IMR-90 (cell line): ENCODE measurements at regions not wholly inside any gene's neighbourhood (a gene's known extent, or its start where the extent isn't known, plus 50 kb on each side); places are given as distances from the start of the nearest gene placed in this dataset.
A peak's percentile ranks its signal among the peaks of the same experiment; 100 is the strongest.

Experiments used
- ATAC-seq: fragments of 200-7000 bp; cut with Tn5 transposase; 2 replicates; pipeline ENCODE4 v1.9.1; 2020; ENCODE audit warnings: low read depth, mild to moderate bottlenecking, moderate library complexity
- BruUV-seq: library from RNA; stranded (reverse); fragments of 400-500 nt; replicated peaks from 2 replicates; lab custom pipeline; 2021; lab: Mats Ljungman, UMichigan
- CTCF ChIA-PET: fragments of 300-600 bp; formaldehyde crosslinking; extraction: SDS; loops from one replicate; lab custom pipeline; 2021; ENCODE audit warnings: antibody characterized with exemption; lab: Yijun Ruan, JAX
- POLR2A ChIA-PET: fragments of 300-600 bp; sonication (Branson Sonifier 250); formaldehyde crosslinking; loops from one replicate; lab custom pipeline; 2022; ENCODE audit warnings: antibody characterized with exemption; ENCODE audit not compliant: unreplicated experiment; lab: Charles Lee
- DNase-seq: peaks from one replicate; pipeline ENCODE4 v3.0.0; 2013
- H2AFZ ChIP-seq: replicated peaks from 2 replicates; pipeline ENCODE3; 2013; ENCODE audit warnings: low read length, mild to moderate bottlenecking; ENCODE audit not compliant: poor library complexity
- H2AK5ac ChIP-seq: 2 replicates; pipeline ENCODE4 v1.6.1; 2013; ENCODE audit warnings: low read depth, low read length, inconsistent platforms
- H2AK9ac ChIP-seq: replicated peaks from 2 replicates; pipeline ENCODE3; 2013; ENCODE audit warnings: mild to moderate bottlenecking, low read depth, low read length, moderate library complexity; ENCODE audit not compliant: poor library complexity
- H2BK120ac ChIP-seq: 2 replicates; pipeline ENCODE4 v1.6.1; 2013; ENCODE audit warnings: low read depth, low read length, inconsistent platforms
- H2BK15ac ChIP-seq: 3 replicates; pipeline ENCODE4 v1.6.1; 2013; ENCODE audit warnings: low read depth, low read length, inconsistent platforms
- H2BK20ac ChIP-seq: 2 replicates; pipeline ENCODE4 v1.6.1; 2013; ENCODE audit warnings: low read depth, mild to moderate bottlenecking, inconsistent platforms, low read length, moderate library complexity
- H2BK5ac ChIP-seq: 2 replicates; pipeline ENCODE4 v1.6.1; 2013; ENCODE audit warnings: mild to moderate bottlenecking, low read depth, low read length, inconsistent platforms; ENCODE audit not compliant: poor library complexity, severe bottlenecking
- H3K14ac ChIP-seq: replicated peaks from 2 replicates; pipeline ENCODE4 v1.6.1; 2013; ENCODE audit warnings: low read depth, low read length, inconsistent platforms
- H3K18ac ChIP-seq: 2 replicates; pipeline ENCODE4 v1.6.1; 2013; ENCODE audit warnings: low read depth, low read length, control low read depth
- H3K23ac ChIP-seq: 2 replicates; pipeline ENCODE4 v1.6.1; 2013; ENCODE audit warnings: low read depth, low read length, inconsistent platforms
- H3K27ac ChIP-seq: 2 replicates; pipeline ENCODE4 v1.5.1; 2013; ENCODE audit warnings: mild to moderate bottlenecking, control low read depth, low read length; ENCODE audit not compliant: insufficient read depth
- H3K27me3 ChIP-seq: 2 replicates; pipeline ENCODE4 v1.6.1; 2013; ENCODE audit warnings: low read length; ENCODE audit not compliant: control insufficient read depth, insufficient read depth
- H3K36me3 ChIP-seq: 2 replicates; pipeline ENCODE4 v1.6.1; 2013; ENCODE audit warnings: low read length, mixed read lengths; ENCODE audit not compliant: control insufficient read depth, insufficient read depth
- H3K4ac ChIP-seq: 2 replicates; pipeline ENCODE4 v1.6.1; 2013; ENCODE audit warnings: low read depth, low read length, inconsistent platforms
- H3K4me1 ChIP-seq: 2 replicates; pipeline ENCODE4 v1.6.1; 2013; ENCODE audit warnings: low read length, mixed read lengths; ENCODE audit not compliant: control insufficient read depth, insufficient read depth
- H3K4me2 ChIP-seq: 2 replicates; pipeline ENCODE4 v1.6.1; 2013; ENCODE audit warnings: low read depth, mild to moderate bottlenecking, control low read depth, low read length, moderate library complexity
- H3K4me3 ChIP-seq: 2 replicates; pipeline ENCODE4 v1.5.1; 2013; ENCODE audit warnings: low read depth, mild to moderate bottlenecking, control low read depth, low read length, moderate library complexity; ENCODE audit not compliant: insufficient read depth
- H3K56ac ChIP-seq: 2 replicates; pipeline ENCODE4 v1.6.1; 2013; ENCODE audit warnings: low read length, inconsistent platforms; ENCODE audit not compliant: insufficient read depth; ENCODE audit errors: extremely low read depth
- H3K79me1 ChIP-seq, 2 experiments: 2 replicates each; pipeline ENCODE4 v1.6.1; 2013; ENCODE audit warnings: low read length in 2 of 2, inconsistent platforms in 1 of 2, low read depth in 1 of 2
- H3K9ac ChIP-seq: 2 replicates; pipeline ENCODE4 v1.6.1; 2013; ENCODE audit warnings: low read depth, low read length, control low read depth
- H3K9me1 ChIP-seq: 2 replicates; pipeline ENCODE4 v1.6.1; 2013; ENCODE audit warnings: low read length, inconsistent platforms; ENCODE audit not compliant: insufficient read depth
- H3K9me3 ChIP-seq: 2 replicates; pipeline ENCODE4 v1.6.1; 2013; ENCODE audit warnings: low read length; ENCODE audit not compliant: control insufficient read depth, insufficient read depth
- H4K20me1 ChIP-seq: 2 replicates; pipeline ENCODE4 v1.6.1; 2013; ENCODE audit warnings: low read length, inconsistent platforms; ENCODE audit not compliant: insufficient read depth
- H4K5ac ChIP-seq: 2 replicates; pipeline ENCODE4 v1.6.1; 2013; ENCODE audit warnings: mild to moderate bottlenecking, low read depth, low read length, control low read depth
- H4K8ac ChIP-seq, 2 experiments: 2 replicates each; pipeline ENCODE4 v1.6.1; 2013; ENCODE audit warnings: low read depth in 2 of 2, low read length in 2 of 2, control low read depth in 1 of 2, inconsistent platforms in 1 of 2
- H4K91ac ChIP-seq: 2 replicates; pipeline ENCODE4 v1.6.1; 2013; ENCODE audit warnings: low read depth, low read length, inconsistent platforms; ENCODE audit not compliant: insufficient read depth
- MAFK ChIP-seq: IDR thresholded peaks from 2 replicates; pipeline ENCODE4 v1.6.1; 2012; ENCODE audit warnings: low read depth, low read length, improper control_type of control experiment
- RFX5 ChIP-seq: IDR thresholded peaks from 2 replicates; pipeline ENCODE4 v1.8.0; 2012; ENCODE audit warnings: low read depth, mild to moderate bottlenecking, low read length, moderate library complexity
- dilution Hi-C: fragments of 300-500 bp; cut with HindIII; formaldehyde crosslinking; loops from one replicate; pipeline ENCODE4 v1.14.3; 2018; ENCODE audit warnings: low sequenced_read_pairs; ENCODE audit not compliant: unreplicated experiment
- in situ Hi-C: fragments of 300-500 bp; cut with MboI; formaldehyde crosslinking; loops from 3 replicates; pipeline ENCODE4 v1.14.3; 2019; ENCODE audit warnings: low sequenced_read_pairs, inconsistent platforms, mixed read lengths
- intact Hi-C: fragments of 100-400 bp; cut with micrococcal nuclease; formaldehyde crosslinking; loops from 2 replicates; pipeline ENCODE4 v1.10.0; 2022
- TF ChIP-seq, protein P1 (sequence below): conservative IDR thresholded peaks from 2 replicates; pipeline ENCODE4 v1.5.1; 2012; ENCODE audit warnings: mild to moderate bottlenecking, low read depth, low read length, improper control_type of control experiment

DNA sequence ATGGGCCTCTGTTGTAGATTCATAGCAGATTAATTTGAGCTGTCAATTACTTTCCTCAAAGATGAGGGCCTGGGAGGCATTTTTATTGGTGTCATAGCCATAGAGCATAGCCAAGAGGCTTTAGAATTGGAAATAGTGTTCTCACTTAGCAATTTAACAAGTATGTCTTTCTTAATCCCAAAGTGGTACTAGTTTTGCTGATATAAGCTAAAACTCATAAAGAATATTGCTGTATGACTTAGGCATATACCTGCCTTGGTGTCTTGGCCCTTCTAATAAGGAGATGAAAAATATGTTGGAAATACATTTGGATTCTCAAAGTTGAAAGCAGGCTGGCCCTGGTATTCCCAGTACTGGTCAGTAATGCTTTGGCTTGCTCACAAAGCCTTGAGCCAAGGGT is 221.5 kb upstream of the CXCL13 start:
- H4K20me1 ChIP-seq, result no peaks in the 10 kb centered on the region
- no peak overlapping the region for H2BK120ac ChIP-seq
- no peak overlapping the region for H2BK20ac ChIP-seq
- no peak overlapping the region for H3K4me2 ChIP-seq
- H2BK15ac ChIP-seq, result no peak overlapping the region
- no peak overlapping the region for H3K56ac ChIP-seq
- no peak for TF ChIP-seq RFX5
- peak; percentile 48 for TF ChIP-seq MAFK
- TF ChIP-seq, protein P1, sequence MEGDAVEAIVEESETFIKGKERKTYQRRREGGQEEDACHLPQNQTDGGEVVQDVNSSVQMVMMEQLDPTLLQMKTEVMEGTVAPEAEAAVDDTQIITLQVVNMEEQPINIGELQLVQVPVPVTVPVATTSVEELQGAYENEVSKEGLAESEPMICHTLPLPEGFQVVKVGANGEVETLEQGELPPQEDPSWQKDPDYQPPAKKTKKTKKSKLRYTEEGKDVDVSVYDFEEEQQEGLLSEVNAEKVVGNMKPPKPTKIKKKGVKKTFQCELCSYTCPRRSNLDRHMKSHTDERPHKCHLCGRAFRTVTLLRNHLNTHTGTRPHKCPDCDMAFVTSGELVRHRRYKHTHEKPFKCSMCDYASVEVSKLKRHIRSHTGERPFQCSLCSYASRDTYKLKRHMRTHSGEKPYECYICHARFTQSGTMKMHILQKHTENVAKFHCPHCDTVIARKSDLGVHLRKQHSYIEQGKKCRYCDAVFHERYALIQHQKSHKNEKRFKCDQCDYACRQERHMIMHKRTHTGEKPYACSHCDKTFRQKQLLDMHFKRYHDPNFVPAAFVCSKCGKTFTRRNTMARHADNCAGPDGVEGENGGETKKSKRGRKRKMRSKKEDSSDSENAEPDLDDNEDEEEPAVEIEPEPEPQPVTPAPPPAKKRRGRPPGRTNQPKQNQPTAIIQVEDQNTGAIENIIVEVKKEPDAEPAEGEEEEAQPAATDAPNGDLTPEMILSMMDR, result no peak
- no peak overlapping the region for H4K5ac ChIP-seq
- in situ Hi-C loops, result loop anchor here (10.0 to 25.0 kb wide), 2 partner anchors 311 to 478 kb away; partner anchors contain the start of gene MRPL1
- no peak overlapping the region for H3K23ac ChIP-seq
- H3K79me1 ChIP-seq, result no peaks in the 10 kb centered on the region
- no peak overlapping the region for H3K27ac ChIP-seq
- no peak overlapping the region for H3K9ac ChIP-seq
- H2AFZ ChIP-seq, result no peak overlapping the region
- no peak overlapping the region for H2AK9ac ChIP-seq
- no peak overlapping the region for H3K14ac ChIP-seq
- ATAC-seq (no peak), DNase-seq (no peak)
- POLR2A ChIA-PET, result no interaction called here
- no peak overlapping the region for H4K91ac ChIP-seq
- dilution Hi-C loops, result no loop called here
- intact Hi-C loops, result loop anchor here (2.0 to 10.0 kb wide), 2 partner anchors 49 to 481 kb away; partner anchors contain the start of gene MRPL1
- H3K9me3 ChIP-seq, result no peaks in the 10 kb centered on the region
- BruUV-seq, result no TSS peak
- H3K36me3 ChIP-seq, result no peaks in the 10 kb centered on the region
- H3K27me3 ChIP-seq, result peaks cover 10% of the 10 kb centered on the region
- no peaks in the 10 kb centered on the region for H3K4me1 ChIP-seq
- CTCF ChIA-PET, result interaction anchor here (0.7 to 5.3 kb wide), 2 partner anchors 39 to 217 kb away, joined by 3 to 26 read pairs; no protein-coding TSS in a partner anchor
- no peak overlapping the region for H4K8ac ChIP-seq
- no peaks in the 10 kb centered on the region for H3K9me1 ChIP-seq
- no peak overlapping the region for H3K4ac ChIP-seq
- no peak overlapping the region for H3K4me3 ChIP-seq
- H2AK5ac ChIP-seq, result no peak overlapping the region
- H3K18ac ChIP-seq, result no peak overlapping the region
- no peak overlapping the region for H2BK5ac ChIP-seq
